HG03039 (cell line): ENCODE measurements at regions not wholly inside any gene's neighbourhood (a gene's known extent, or its start where the extent isn't known, plus 50 kb on each side); places are given as distances from the start of the nearest gene placed in this dataset.
"Not testable (repeated sequence)": the region's sequence is repeated elsewhere in the genome, so short reads cannot be mapped to it uniquely, and the experiment has no call there.

Experiments used
- ATAC-seq: cut with Tn5 transposase; IDR thresholded peaks from one replicate; pipeline ENCODE4 v1.9.1; 2021; ENCODE audit warnings: mild to moderate bottlenecking, moderate library complexity; ENCODE audit not compliant: unreplicated experiment

DNA sequence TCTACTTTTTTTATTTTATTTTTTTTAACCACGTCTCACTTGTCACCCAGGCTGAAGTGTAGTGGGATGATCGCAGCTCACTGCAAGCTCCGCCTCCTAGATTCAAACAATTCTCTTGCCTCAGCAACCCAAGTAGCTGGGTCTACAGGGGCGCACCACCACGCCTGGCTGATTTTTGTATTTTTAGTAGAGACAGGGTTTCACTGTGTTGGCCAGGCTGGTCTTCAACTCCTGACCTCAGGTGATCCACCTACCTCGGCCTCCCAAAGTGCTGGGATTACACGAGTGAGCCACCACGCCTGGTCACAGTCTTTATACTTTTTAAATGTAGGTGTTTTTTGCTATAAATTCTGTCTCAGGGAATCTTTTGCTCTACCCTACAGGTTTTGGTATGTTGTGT is 440.5 kb downstream of the XIRP2 start:
- ATAC-seq: not testable (repeated sequence)

DNA sequence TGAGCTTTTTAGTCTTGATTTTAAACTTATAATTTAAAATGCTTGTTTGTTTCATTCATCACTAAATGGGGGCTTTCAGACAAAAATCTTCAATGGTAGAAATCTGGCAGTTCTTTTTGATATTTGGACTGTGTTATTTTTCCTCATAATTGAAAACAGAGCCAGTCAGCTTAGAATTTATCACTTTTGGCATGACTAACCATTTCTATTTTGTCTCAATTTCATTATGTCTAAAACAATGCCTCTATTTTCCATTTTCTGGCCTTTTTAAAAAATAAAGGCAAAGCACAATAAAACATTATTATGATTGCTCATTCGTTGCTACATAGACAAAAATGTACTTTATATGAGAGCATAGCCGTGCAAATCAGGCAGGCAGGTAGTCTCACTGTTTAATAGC is 434.5 kb downstream of the XIRP2 start:
- no peak for ATAC-seq

DNA sequence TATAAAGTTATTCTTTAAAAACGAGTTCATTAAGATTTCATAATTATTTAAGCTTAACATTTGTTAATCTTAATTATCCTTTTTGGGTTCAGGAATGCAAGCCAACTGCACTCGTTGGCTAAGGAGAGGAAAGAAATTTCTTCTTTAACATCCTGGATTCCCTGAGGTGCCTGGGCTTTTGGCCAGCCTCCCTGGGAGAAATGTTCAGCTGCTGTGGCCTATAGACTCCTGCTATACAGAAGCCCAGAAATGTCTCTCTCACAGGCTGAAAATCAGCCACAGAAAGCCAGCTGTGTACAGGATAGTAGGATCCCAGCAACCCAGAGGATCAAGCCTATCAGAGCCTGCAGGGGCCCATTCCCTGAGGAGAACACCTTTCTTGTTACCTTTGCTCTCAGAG is 430.3 kb downstream of the XIRP2 start:
- no peak for ATAC-seq

DNA sequence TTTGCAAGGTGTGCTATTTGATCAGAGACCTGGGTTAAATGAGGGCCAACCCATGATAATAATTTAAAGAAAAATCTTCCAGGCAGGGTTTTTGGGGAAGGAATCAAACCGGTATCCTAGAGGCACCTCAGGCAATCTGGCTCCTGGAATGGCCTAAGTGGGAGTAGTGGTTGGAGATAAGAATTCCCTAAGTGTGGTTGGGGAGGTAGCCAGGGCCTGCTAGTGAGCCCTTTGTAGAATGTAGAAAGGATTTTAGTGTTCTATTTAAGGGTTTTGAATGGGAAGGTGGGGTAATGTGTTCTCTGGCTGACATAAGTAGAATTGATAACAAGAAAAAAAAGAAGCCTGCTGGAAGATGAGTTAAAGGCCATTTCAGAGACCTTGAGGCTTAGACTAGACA is 422.2 kb downstream of the XIRP2 start:
- ATAC-seq: no peak
